K562 (cell line): ENCODE measurements at regions not wholly inside any gene's neighbourhood (a gene's known extent, or its start where the extent isn't known, plus 50 kb on each side); places are given as distances from the start of the nearest gene placed in this dataset.

ENCODE experiments used
- ATAC-seq: fragments of 200-7000 bp; cut with Tn5 transposase; 3 replicates; pipeline ENCODE4 v1.9.1; 2020; ENCODE audit warnings: moderate library complexity
- BruUV-seq: library from RNA; stranded (reverse); fragments of 400-500 nt; replicated peaks from 2 replicates; lab custom pipeline; 2021; lab: Mats Ljungman, UMichigan
- CTCF ChIA-PET: fragments of 300-600 bp; formaldehyde crosslinking; extraction: SDS; loops from one replicate; lab custom pipeline; 2021; ENCODE audit warnings: low intra/inter-chr PET ratio; lab: Yijun Ruan, JAX
- POLR2A ChIA-PET: fragments of 300-600, 350-650 bp; sonication (Branson Sonifier 250); formaldehyde crosslinking; extraction: SDS; loops from one replicate; lab custom pipeline; 2021; ENCODE audit warnings: antibody characterized with exemption, inconsistent platforms; lab: Yijun Ruan, JAX
- DNase-seq, 4 experiments: peaks; one replicate each; pipeline versions ENCODE4 v3.0.0 to v3.0.0-alpha.2; 2011 to 2018; ENCODE audit warnings: low spot score in 3 of 4, mixed read lengths in 3 of 4; ENCODE audit errors: extremely low read depth in 1 of 4
- FAIRE-seq: peaks from 2 replicates; lab custom pipeline; 2011; peaks lifted over from hg19 to GRCh38; lab: Jason Lieb, UNC
- H2AFZ ChIP-seq: 2 replicates; pipeline ENCODE4 v1.6.0; 2011; ENCODE audit warnings: low read depth, low read length, control low read depth, inconsistent platforms
- H3K27ac ChIP-seq: fragments of 200-600 bp; 3 replicates; pipeline ENCODE4 v1.8.0; 2011; ENCODE audit warnings: low read depth, mild to moderate bottlenecking, control low read depth, inconsistent platforms, low read length, moderate library complexity, mixed read lengths; ENCODE audit errors: extremely low read depth
- H3K27me3 ChIP-seq, 2 experiments: fragments of 300-600 bp in 1 of 2; 2 replicates in 1 of 2; 3 replicates in 1 of 2; pipeline versions ENCODE4 v1.6.0 to v1.8.0; 2011; ENCODE audit warnings: inconsistent platforms in 2 of 2, low read length in 2 of 2, mild to moderate bottlenecking in 1 of 2, mixed read lengths in 1 of 2, moderate library complexity in 1 of 2; ENCODE audit not compliant: control insufficient read depth in 2 of 2, insufficient read depth in 2 of 2
- H3K36me3 ChIP-seq: fragments of 300-600 bp; 3 replicates; pipeline ENCODE4 v1.8.0; 2011; ENCODE audit warnings: mild to moderate bottlenecking, low read length, inconsistent platforms; ENCODE audit not compliant: control insufficient read depth, insufficient read depth
- H3K4me1 ChIP-seq, 2 experiments: fragments of 200-600 bp in 1 of 2; replicated peaks in 1 of 2; 2 replicates in 1 of 2; 3 replicates in 1 of 2; pipeline versions ENCODE4 v1.5.1 to v1.8.0; 2011; ENCODE audit warnings: inconsistent platforms in 2 of 2, low read length in 2 of 2, mild to moderate bottlenecking in 1 of 2, mixed read lengths in 1 of 2, moderate library complexity in 1 of 2; ENCODE audit not compliant: control insufficient read depth in 2 of 2, insufficient read depth in 2 of 2
- H3K4me2 ChIP-seq: 2 replicates; pipeline ENCODE4 v1.6.1; 2011; ENCODE audit warnings: low read length, control low read depth, inconsistent platforms, mixed read lengths; ENCODE audit not compliant: insufficient read depth
- H3K4me3 ChIP-seq: fragments of 200-600 bp; sonication (generic), shearing (Covaris generic); 2 replicates; pipeline ENCODE4 v1.5.1; 2016; ENCODE audit warnings: control low read depth, inconsistent platforms
- H3K79me2 ChIP-seq: fragments of 200-600 bp; 3 replicates; pipeline ENCODE4 v1.8.0; 2011; ENCODE audit warnings: low read length, inconsistent platforms; ENCODE audit not compliant: control insufficient read depth, insufficient read depth
- H3K9ac ChIP-seq, 2 experiments: 2 replicates each; pipeline versions ENCODE4 v1.6.0 to v1.6.1; 2011; ENCODE audit warnings: low read depth in 2 of 2, low read length in 2 of 2, control low read depth in 1 of 2, inconsistent platforms in 1 of 2, mild to moderate bottlenecking in 1 of 2, mixed read lengths in 1 of 2; ENCODE audit not compliant: insufficient read depth in 1 of 2
- H3K9me1 ChIP-seq: one replicate; pipeline ENCODE4 v1.6.0; 2011; ENCODE audit warnings: inconsistent platforms, mild to moderate bottlenecking, low read length, moderate library complexity; ENCODE audit not compliant: control insufficient read depth, insufficient read depth
- H3K9me3 ChIP-seq: replicated peaks from 2 replicates; pipeline ENCODE4 v1.5.1; 2011; ENCODE audit warnings: low read depth, low read length, inconsistent platforms; ENCODE audit not compliant: control insufficient read depth, insufficient read depth
- H4K20me1 ChIP-seq: replicated peaks from 2 replicates; pipeline ENCODE4 v1.6.1; 2011; ENCODE audit warnings: low read length, inconsistent platforms, mixed read lengths; ENCODE audit not compliant: control insufficient read depth, insufficient read depth
- C11orf30 ChIP-seq: fragments of 450-650 bp; IDR thresholded peaks from 2 replicates; pipeline ENCODE4 v1.6.1; 2016; ENCODE audit warnings: low read depth, mild to moderate bottlenecking
- CEBPB ChIP-seq: fragments of 450-650 bp; IDR thresholded peaks from 2 replicates; pipeline ENCODE4 v1.6.1; 2016; ENCODE audit warnings: missing genetic modification characterization, missing compliant biosample characterization
- CEBPG ChIP-seq, 3 experiments: fragments of 200-800 bp in 1 of 3; sonication (Bioruptor generic) in 1 of 3; sonication (generic) in 1 of 3; formaldehyde crosslinking in 1 of 3; IDR thresholded peaks in 2 of 3; conservative IDR thresholded peaks in 1 of 3; 2 replicates each; pipeline versions ENCODE4 v1.6.1 to v1.8.0; 2016 to 2022; ENCODE audit warnings: missing compliant biosample characterization in 2 of 3, missing genetic modification characterization in 2 of 3, mild to moderate bottlenecking in 1 of 3, missing genetic modification reagents in 1 of 3
- JUNB ChIP-seq: fragments of 450-650 bp; formaldehyde crosslinking; conservative IDR thresholded peaks from 2 replicates; pipeline ENCODE4 v1.4.0; 2020; ENCODE audit warnings: mild to moderate bottlenecking
- MCM2 ChIP-seq: fragments of 450-650 bp; IDR thresholded peaks from 2 replicates; pipeline ENCODE4 v1.6.1; 2017; ENCODE audit warnings: low read depth, mild to moderate bottlenecking
- NFE2 ChIP-seq: IDR thresholded peaks from 2 replicates; pipeline ENCODE4 v1.6.1; 2014; ENCODE audit warnings: antibody characterized with exemption, low read depth
- THRAP3 ChIP-seq: fragments of 450-650 bp; IDR thresholded peaks from 2 replicates; pipeline ENCODE4 v1.6.1; 2016; ENCODE audit warnings: mild to moderate bottlenecking, inconsistent platforms, borderline replicate concordance
- WGBS: fragments of 100-300 bp; shearing (Covaris generic); methylation state at CpG from one replicate; pipeline ENCODE4 v1.1.6; 2016; ENCODE audit warnings: low coverage, mixed read lengths; ENCODE audit not compliant: insufficient coverage; ENCODE audit errors: missing lambda C conversion rate; 5-methylcytosine and 5-hydroxymethylcytosine counted together
- in situ Hi-C: fragments of 300-500 bp; cut with MboI; formaldehyde crosslinking; loops from 4 replicates; pipeline ENCODE4 v1.15.0; 2018; ENCODE audit warnings: inconsistent platforms, mixed read lengths
- intact Hi-C: fragments of 100-400 bp; cut with micrococcal nuclease; formaldehyde crosslinking; loops from 2 replicates; pipeline ENCODE4 v1.14.2; 2022
- TF ChIP-seq, protein P1 (sequence below): fragments of 450-650 bp; IDR thresholded peaks from 2 replicates; pipeline ENCODE4 v1.6.1; 2016; ENCODE audit warnings: mild to moderate bottlenecking
- TF ChIP-seq, protein P2 (sequence below): sonication (generic); formaldehyde crosslinking; IDR thresholded peaks from 2 replicates; pipeline ENCODE4 v1.8.0; 2022; ENCODE audit warnings: mild to moderate bottlenecking, missing genetic modification reagents

DNA sequence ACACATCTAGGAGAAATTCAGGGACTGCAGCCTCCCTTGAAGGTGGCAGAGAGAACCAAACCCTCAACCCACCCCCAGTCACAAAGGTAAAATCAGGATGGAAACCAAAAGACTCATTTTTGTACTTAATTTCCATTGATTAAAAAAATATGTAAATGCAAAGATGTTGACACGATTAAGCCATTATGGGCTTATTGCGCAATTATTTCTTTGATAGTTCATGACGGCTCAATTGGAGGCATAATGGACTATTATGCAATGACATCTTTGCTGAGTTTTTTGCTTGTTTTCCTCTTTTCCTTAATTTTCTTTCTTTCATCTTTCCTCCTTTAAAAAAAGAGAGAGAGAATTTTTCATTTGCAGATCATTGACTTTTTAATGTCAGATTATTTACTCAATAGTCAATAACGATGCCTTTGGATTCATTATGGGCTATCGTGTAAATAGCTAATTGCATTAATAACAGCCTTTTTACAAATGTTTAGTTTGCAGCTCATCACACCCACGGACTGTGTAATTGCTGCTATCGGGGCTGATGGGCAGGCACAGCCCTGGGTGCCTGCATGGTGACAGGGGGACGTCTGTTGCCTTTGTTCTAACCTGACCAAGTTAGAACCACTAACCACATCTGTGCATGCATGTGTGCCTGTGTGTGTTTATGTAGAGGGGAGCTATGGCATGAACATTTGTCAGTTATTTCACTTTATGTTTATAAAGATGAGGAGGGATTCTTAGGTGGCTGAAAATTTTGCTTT, 482.4 kb upstream of the TSHZ3 start:
- POLR2A ChIA-PET, result no interaction called here
- H3K79me2 ChIP-seq, result no peaks in the 10 kb centered on the region
- no peaks in the 10 kb centered on the region for H3K9me3 ChIP-seq
- H3K9me1 ChIP-seq, result no peaks in the 10 kb centered on the region
- H3K4me2 ChIP-seq, result no peak overlapping the region
- H3K4me1 ChIP-seq, result no peaks in the 10 kb centered on the region
- ATAC-seq (no peak), FAIRE-seq (no peak), DNase-seq (no peak)
- TF ChIP-seq CEBPB (peak; percentile 84), CEBPG (CRISPR knock-in tag; IDR thresholded peaks at IDR 0.05) (no peak), CEBPG (tag; conservative IDR thresholded peaks at IDR 0.05 in 1 of 2, IDR thresholded peaks at IDR 0.05 in 1 of 2) (peak; percentile 50 to 96; a peak in 3 of 4 replicates), THRAP3 (no peak)
- CTCF ChIA-PET, result no interaction called here
- in situ Hi-C loops, result no loop called here
- no peaks in the 10 kb centered on the region for H4K20me1 ChIP-seq
- H3K27me3 ChIP-seq, result no peaks in the 10 kb centered on the region
- no peaks in the 10 kb centered on the region for H3K36me3 ChIP-seq
- intact Hi-C loops, result no loop called here
- no TSS peak for BruUV-seq
- no peak overlapping the region for H3K9ac ChIP-seq
- no peak overlapping the region for H3K4me3 ChIP-seq
- H3K27ac ChIP-seq, result no peak overlapping the region
- H2AFZ ChIP-seq, result no peak overlapping the region
- WGBS, result 0% methylated on average over 8 of the region's 8 CpGs

DNA sequence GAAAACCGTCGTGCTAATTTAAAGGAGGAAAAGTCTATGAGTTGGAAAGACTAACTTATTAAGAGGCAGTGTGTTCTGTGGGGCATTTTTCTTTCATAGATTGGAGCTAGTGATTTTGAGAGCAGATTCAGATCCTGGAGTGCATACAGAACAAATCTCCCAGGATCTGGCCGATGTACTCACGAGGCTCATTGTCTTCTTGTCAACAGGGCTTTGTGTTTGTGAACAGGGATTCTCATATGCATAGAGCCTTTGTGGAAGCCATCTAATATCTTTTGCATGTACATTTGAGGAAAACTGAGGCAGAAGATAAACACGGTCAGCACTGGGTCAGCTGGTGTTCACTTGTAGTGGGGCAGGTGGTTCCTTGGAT, 482.9 kb upstream of the TSHZ3 start:
- intact Hi-C loops (no loop called here), in situ Hi-C loops (no loop called here)
- DNase-seq, result no peak
- ChIA-PET POLR2A (no interaction called here), CTCF (no interaction called here)
- no peak overlapping the region for H3K9ac ChIP-seq
- no peak overlapping the region for H3K4me3 ChIP-seq
- no peaks in the 10 kb centered on the region for H3K36me3 ChIP-seq
- H3K27ac ChIP-seq, result no peak overlapping the region
- BruUV-seq, result no TSS peak
- 0% methylated on average over 5 of the region's 5 CpGs for WGBS
- ATAC-seq, result no peak
- no peaks in the 10 kb centered on the region for H3K9me3 ChIP-seq
- H3K27me3 ChIP-seq, result no peaks in the 10 kb centered on the region
- no peaks in the 10 kb centered on the region for H3K4me1 ChIP-seq
- no peak for FAIRE-seq
- no peak overlapping the region for H3K4me2 ChIP-seq
- no peaks in the 10 kb centered on the region for H3K9me1 ChIP-seq
- H3K79me2 ChIP-seq, result no peaks in the 10 kb centered on the region
- no peaks in the 10 kb centered on the region for H4K20me1 ChIP-seq
- no peak overlapping the region for H2AFZ ChIP-seq
- TF ChIP-seq MCM2 (no peak), JUNB (CRISPR knock-in tag) (no peak), NFE2 (no peak), C11orf30 (no peak)
- TF ChIP-seq, protein P1, sequence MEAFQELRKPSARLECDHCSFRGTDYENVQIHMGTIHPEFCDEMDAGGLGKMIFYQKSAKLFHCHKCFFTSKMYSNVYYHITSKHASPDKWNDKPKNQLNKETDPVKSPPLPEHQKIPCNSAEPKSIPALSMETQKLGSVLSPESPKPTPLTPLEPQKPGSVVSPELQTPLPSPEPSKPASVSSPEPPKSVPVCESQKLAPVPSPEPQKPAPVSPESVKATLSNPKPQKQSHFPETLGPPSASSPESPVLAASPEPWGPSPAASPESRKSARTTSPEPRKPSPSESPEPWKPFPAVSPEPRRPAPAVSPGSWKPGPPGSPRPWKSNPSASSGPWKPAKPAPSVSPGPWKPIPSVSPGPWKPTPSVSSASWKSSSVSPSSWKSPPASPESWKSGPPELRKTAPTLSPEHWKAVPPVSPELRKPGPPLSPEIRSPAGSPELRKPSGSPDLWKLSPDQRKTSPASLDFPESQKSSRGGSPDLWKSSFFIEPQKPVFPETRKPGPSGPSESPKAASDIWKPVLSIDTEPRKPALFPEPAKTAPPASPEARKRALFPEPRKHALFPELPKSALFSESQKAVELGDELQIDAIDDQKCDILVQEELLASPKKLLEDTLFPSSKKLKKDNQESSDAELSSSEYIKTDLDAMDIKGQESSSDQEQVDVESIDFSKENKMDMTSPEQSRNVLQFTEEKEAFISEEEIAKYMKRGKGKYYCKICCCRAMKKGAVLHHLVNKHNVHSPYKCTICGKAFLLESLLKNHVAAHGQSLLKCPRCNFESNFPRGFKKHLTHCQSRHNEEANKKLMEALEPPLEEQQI, result no peak
- TF ChIP-seq, protein P2, sequence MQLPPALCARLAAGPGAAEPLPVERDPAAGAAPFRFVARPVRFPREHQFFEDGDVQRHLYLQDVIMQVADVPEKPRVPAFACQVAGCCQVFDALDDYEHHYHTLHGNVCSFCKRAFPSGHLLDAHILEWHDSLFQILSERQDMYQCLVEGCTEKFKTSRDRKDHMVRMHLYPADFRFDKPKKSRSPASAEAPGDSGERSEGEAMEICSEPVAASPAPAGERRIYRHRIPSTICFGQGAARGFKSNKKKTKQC (CRISPR knock-in tag), result no peak
